Esophagus muscularis mucosa (tissue), 4 donors: ENCODE measurements at regions not wholly inside any gene's neighbourhood (a gene's known extent, or its start where the extent isn't known, plus 50 kb on each side); places are given as distances from the start of the nearest gene placed in this dataset.

ENCODE experiments used
- DNase-seq: peaks from one replicate; pipeline ENCODE4 v3.0.0-alpha.2; 2017; ENCODE audit errors: extremely low spot score
- H3K27ac ChIP-seq, 4 donors: fragments of 200-600 bp; sonication (generic); replicated peaks in 1 of 4; 1 replicate in 3 of 4; 2 replicates in 1 of 4; pipeline ENCODE4 v1.5.1; 2016 to 2019; ENCODE audit warnings: mild to moderate bottlenecking in 1 of 4
- H3K27me3 ChIP-seq, 4 donors: fragments of 200-600 bp; sonication (generic); one replicate each; pipeline versions ENCODE4 v1.5.1 to v1.6.0; 2016 to 2019
- H3K36me3 ChIP-seq, 4 donors: fragments of 200-600 bp; sonication (generic); one replicate each; pipeline ENCODE4 v1.5.1; 2016 to 2019
- H3K4me1 ChIP-seq, 4 donors: fragments of 200-600 bp; sonication (generic); one replicate each; pipeline ENCODE4 v1.5.1; 2016 to 2019
- H3K4me3 ChIP-seq, 4 donors: fragments of 200-600 bp; sonication (generic); 1 replicate in 2 of 4; 2 replicates in 2 of 4; pipeline ENCODE4 v1.5.1; 2016 to 2019; ENCODE audit warnings: mild to moderate bottlenecking in 4 of 4, moderate library complexity in 1 of 4
- H3K9me3 ChIP-seq, 4 donors: fragments of 200-600 bp; sonication (generic); 1 replicate in 3 of 4; 2 replicates in 1 of 4; pipeline ENCODE4 v1.5.1; 2016 to 2019
- CTCF ChIP-seq, 3 experiments: fragments of 200-600 bp in 2 of 3; fragments of 450-650 bp in 1 of 3; sonication (generic) in 2 of 3; IDR thresholded peaks; one replicate each; pipeline ENCODE4 v1.5.1; 2017 to 2019; ENCODE audit warnings: antibody characterized with exemption in 3 of 3, mild to moderate bottlenecking in 2 of 3, moderate library complexity in 1 of 3
- EP300 ChIP-seq: sonication (generic); formaldehyde crosslinking; IDR thresholded peaks from one replicate; pipeline ENCODE4 v1.6.1; 2017; ENCODE audit warnings: antibody characterized with exemption
- POLR2A ChIP-seq: fragments of 450-650 bp; IDR thresholded peaks from one replicate; pipeline ENCODE4 v1.6.1; 2017; ENCODE audit warnings: antibody characterized with exemption, moderate library complexity, mild to moderate bottlenecking, low read depth
- POLR2AphosphoS5 ChIP-seq, 2 donors: sonication (generic); formaldehyde crosslinking; IDR thresholded peaks; one replicate each; pipeline ENCODE4 v1.6.1; 2017; ENCODE audit warnings: antibody characterized with exemption in 2 of 2
- WGBS: methylation state at CpG from one replicate; pipeline ENCODE4 v1.1.5; 2018; 5-methylcytosine and 5-hydroxymethylcytosine counted together
- intact Hi-C: fragments of 100-400 bp; cut with DNase I; formaldehyde crosslinking; loops from one replicate; pipeline ENCODE4 v1.15.1; 2023

- no peaks in the 10 kb centered on the region for H3K9me3 ChIP-seq
- WGBS = 95% methylated on average over 12 of the region's 12 CpGs
- TF ChIP-seq POLR2A (no peak), EP300 (no peak), POLR2AphosphoS5 (IDR thresholded peaks at IDR 0.05) (no peak), CTCF (IDR thresholded peaks at IDR 0.05) (no peak)
- peaks cover 0 to 70% (median 42%) of the 10 kb centered on the region in 4 donors for H3K36me3 ChIP-seq
- intact Hi-C loops = no loop called here
- no peak overlapping the region for H3K4me3 ChIP-seq
- H3K4me1 ChIP-seq = no peaks in the 10 kb centered on the region
- H3K27me3 ChIP-seq = no peaks in the 10 kb centered on the region
- no peak for DNase-seq
- no peak overlapping the region for H3K27ac ChIP-seq
Observed at GRCh38 chr15:62773369-62774165, 269.0 kb upstream of the TPM1 start.

GRCh38 chr15:62775932-62776331 lies 266.6 kb upstream of the TPM1 start:
- H3K4me3 ChIP-seq = no peak overlapping the region
- TF ChIP-seq CTCF (IDR thresholded peaks at IDR 0.05) = no peak
- TF ChIP-seq POLR2A = no peak
- no peak for TF ChIP-seq POLR2AphosphoS5 (IDR thresholded peaks at IDR 0.05)
- no peak for TF ChIP-seq EP300
- H3K36me3 ChIP-seq = peaks cover 0 to 56% (median 35%) of the 10 kb centered on the region in 4 donors
- intact Hi-C loops = no loop called here
- DNase-seq = no peak
- H3K27me3 ChIP-seq = no peaks in the 10 kb centered on the region
- H3K27ac ChIP-seq = no peak overlapping the region
- 75% methylated on average over 1 of the region's 1 CpG for WGBS
- peaks cover 0 to 11% (median 0%) of the 10 kb centered on the region in 4 donors for H3K4me1 ChIP-seq
- no peaks in the 10 kb centered on the region for H3K9me3 ChIP-seq

- Histone ChIP-seq H3K4me1 (peaks cover 10 to 18% (median 12%) of the 10 kb centered on the region in 4 donors), H3K36me3 (peaks cover 0 to 41% (median 20%) of the 10 kb centered on the region in 4 donors), H3K9me3 (no peaks in the 10 kb centered on the region), H3K27ac (no peak overlapping the region), H3K4me3 (no peak overlapping the region), H3K27me3 (no peaks in the 10 kb centered on the region)
- WGBS = 81% methylated on average over 2 of the region's 2 CpGs
- TF ChIP-seq EP300 = no peak
- no peak for TF ChIP-seq POLR2A
- TF ChIP-seq CTCF (IDR thresholded peaks at IDR 0.05) = no peak
- TF ChIP-seq POLR2AphosphoS5 (IDR thresholded peaks at IDR 0.05) = no peak
- intact Hi-C loops = no loop called here
- no peak for DNase-seq
Observed at GRCh38 chr15:62777671-62778070, 264.9 kb upstream of the TPM1 start.

GRCh38 chr15:62779036-62779770 lies 263.3 kb upstream of the TPM1 start:
- peaks cover 19 to 25% (median 20%) of the 10 kb centered on the region in 4 donors for H3K4me1 ChIP-seq
- no peak overlapping the region for H3K4me3 ChIP-seq
- H3K9me3 ChIP-seq = no peaks in the 10 kb centered on the region
- WGBS = 65% methylated on average over 8 of the region's 8 CpGs
- H3K27ac ChIP-seq = no peak overlapping the region
- no peak for DNase-seq
- TF ChIP-seq EP300 = no peak
- no peak for TF ChIP-seq POLR2A
- intact Hi-C loops = no loop called here
- H3K36me3 ChIP-seq = peaks cover 0 to 37% (median 12%) of the 10 kb centered on the region in 4 donors
- no peaks in the 10 kb centered on the region for H3K27me3 ChIP-seq

- Histone ChIP-seq H3K27ac (no peak overlapping the region), H3K9me3 (no peaks in the 10 kb centered on the region), H3K27me3 (no peaks in the 10 kb centered on the region), H3K36me3 (peaks cover 0 to 38% (median 10%) of the 10 kb centered on the region in 4 donors), H3K4me1 (peaks cover 19 to 25% (median 20%) of the 10 kb centered on the region in 4 donors), H3K4me3 (no peak overlapping the region)
- TF ChIP-seq POLR2AphosphoS5 (IDR thresholded peaks at IDR 0.05) = no peak
- no peak for DNase-seq
- intact Hi-C loops = loop anchor here (5.0 to 10.0 kb wide), 3 partner anchors 265 to 625 kb away; partner anchors contain the start of gene TPM1
- 94% methylated on average over 3 of the region's 3 CpGs for WGBS
Observed at GRCh38 chr15:62779899-62780298, 262.6 kb upstream of the TPM1 start.
